CD8-positive, alpha-beta memory T cell (primary cell): ENCODE measurements at regions not wholly inside any gene's neighbourhood (a gene's known extent, or its start where the extent isn't known, plus 50 kb on each side); places are given as distances from the start of the nearest gene placed in this dataset.

Source experiments
- CTCF ChIA-PET: fragments of 350-600 bp; sonication (Branson Sonifier 250); formaldehyde crosslinking; loops from one replicate; lab custom pipeline; 2021; ENCODE audit warnings: antibody characterized with exemption; lab: Charles Lee
- POLR2A ChIA-PET: fragments of 350-600 bp; sonication (Branson Sonifier 250); formaldehyde crosslinking; loops from one replicate; lab custom pipeline; 2021; ENCODE audit warnings: antibody characterized with exemption; lab: Charles Lee
- DNase-seq, 5 donors: peaks; one replicate each; pipeline versions ENCODE4 v3.0.0 to v3.0.0-alpha.2; 2020 to 2022; ENCODE audit warnings: mixed read lengths in 1 of 5
- H3K27ac ChIP-seq: one replicate; pipeline ENCODE4 v1.7.0; 2013; ENCODE audit warnings: low read depth, mild to moderate bottlenecking, low read length, moderate library complexity
- H3K27me3 ChIP-seq: 2 replicates; pipeline ENCODE4 v1.7.0; 2013; ENCODE audit warnings: low read length, mild to moderate bottlenecking; ENCODE audit not compliant: insufficient read depth, poor library complexity, severe bottlenecking
- H3K36me3 ChIP-seq: 2 replicates; pipeline ENCODE4 v1.7.0; 2013; ENCODE audit warnings: mild to moderate bottlenecking, low read length, moderate library complexity; ENCODE audit not compliant: insufficient read depth
- H3K4me1 ChIP-seq: 2 replicates; pipeline ENCODE4 v1.7.0; 2013; ENCODE audit warnings: mild to moderate bottlenecking, low read length, moderate library complexity; ENCODE audit not compliant: insufficient read depth
- H3K4me3 ChIP-seq: 2 replicates; pipeline ENCODE4 v1.7.0; 2013; ENCODE audit warnings: mild to moderate bottlenecking, low read length
- H3K9me3 ChIP-seq: 2 replicates; pipeline ENCODE4 v1.7.0; 2013; ENCODE audit warnings: mild to moderate bottlenecking, low read length
- H3K27ac Mint-ChIP-seq, 8 donors: one replicate each; pipeline ENCODE4 v1.8.0; 2020 to 2021; ENCODE audit warnings: mixed read lengths in 8 of 8, mild to moderate bottlenecking in 6 of 8, inconsistent platforms in 3 of 8, moderate library complexity in 3 of 8
- H3K27me3 Mint-ChIP-seq, 2 donors: one replicate each; pipeline ENCODE4 v1.8.0; 2020 to 2021; ENCODE audit warnings: mixed read lengths in 2 of 2, mild to moderate bottlenecking in 1 of 2, moderate library complexity in 1 of 2
- H3K36me3 Mint-ChIP-seq, 3 donors: one replicate each; pipeline ENCODE4 v1.8.0; 2020 to 2021; ENCODE audit warnings: mixed read lengths in 3 of 3, inconsistent platforms in 1 of 3, mild to moderate bottlenecking in 1 of 3
- H3K4me1 Mint-ChIP-seq, 3 donors: one replicate each; pipeline ENCODE4 v1.8.0; 2020 to 2021; ENCODE audit warnings: mixed read lengths in 3 of 3, inconsistent platforms in 1 of 3, mild to moderate bottlenecking in 1 of 3
- H3K4me3 Mint-ChIP-seq, 7 donors: one replicate each; pipeline ENCODE4 v1.8.0; 2020 to 2021; ENCODE audit warnings: mixed read lengths in 7 of 7, mild to moderate bottlenecking in 6 of 7, moderate library complexity in 4 of 7, inconsistent platforms in 2 of 7
- H3K9me3 Mint-ChIP-seq, 5 donors: one replicate each; pipeline ENCODE4 v1.8.0; 2020 to 2022; ENCODE audit warnings: mixed read lengths in 5 of 5, mild to moderate bottlenecking in 3 of 5, moderate library complexity in 2 of 5, inconsistent platforms in 1 of 5

DNA sequence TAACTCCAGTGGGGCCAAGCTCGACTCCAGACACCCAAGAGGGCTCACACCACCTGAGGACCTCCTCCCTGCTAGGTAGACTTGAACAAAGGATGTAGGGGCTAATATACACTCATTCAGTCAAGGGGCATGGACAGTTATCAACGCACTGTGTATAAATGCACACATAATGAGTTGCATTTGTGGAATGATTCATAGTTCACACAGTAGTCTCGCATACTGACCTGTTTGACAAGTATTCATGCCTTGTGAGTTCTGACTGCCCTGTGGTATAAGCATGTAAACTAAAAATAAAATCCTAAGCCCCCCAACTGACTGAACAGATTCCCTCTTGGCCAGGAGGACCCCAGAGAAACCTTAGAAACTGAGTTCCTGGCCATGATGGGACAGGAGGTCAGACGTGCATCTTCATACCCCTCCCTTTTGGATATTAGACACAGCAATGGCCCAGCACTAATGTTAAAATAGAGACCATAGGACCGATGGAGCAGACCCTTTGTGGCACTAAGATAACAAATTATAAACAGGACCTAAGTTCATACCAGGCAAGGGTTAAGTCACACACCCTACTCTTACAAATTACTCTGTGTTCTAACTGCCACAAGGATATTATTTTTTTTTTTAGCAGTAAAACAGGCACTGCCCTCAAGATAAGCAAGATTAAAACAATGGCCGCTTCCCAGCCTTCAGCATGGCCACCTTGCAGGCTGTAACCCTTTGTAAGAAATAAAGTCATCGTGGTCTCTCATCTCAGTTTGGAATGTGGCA lies 124.4 kb downstream of the TTLL2 start:
- POLR2A ChIA-PET: no interaction called here
- peaks cover 0 to 1% of the 10 kb centered on the region in 2 donors for H3K27me3 Mint-ChIP-seq
- no peak overlapping the region for H3K4me3 ChIP-seq
- no peaks in the 10 kb centered on the region for H3K36me3 Mint-ChIP-seq
- H3K36me3 ChIP-seq: no peaks in the 10 kb centered on the region
- CTCF ChIA-PET: no interaction called here
- no peak for DNase-seq
- H3K4me1 ChIP-seq: no peaks in the 10 kb centered on the region
- no peaks in the 10 kb centered on the region for H3K9me3 Mint-ChIP-seq
- H3K9me3 ChIP-seq: no peaks in the 10 kb centered on the region
- no peak overlapping the region for H3K27ac ChIP-seq
- no peaks in the 10 kb centered on the region for H3K27me3 ChIP-seq
- no peak overlapping the region for H3K27ac Mint-ChIP-seq
- H3K4me3 Mint-ChIP-seq: no peak overlapping the region
- no peaks in the 10 kb centered on the region for H3K4me1 Mint-ChIP-seq

GRCh38 chr6:167450626-167451025 lies 125.7 kb downstream of the TTLL2 start:
- no peaks in the 10 kb centered on the region for H3K9me3 ChIP-seq
- no peaks in the 10 kb centered on the region for H3K36me3 ChIP-seq
- POLR2A ChIA-PET: no interaction called here
- Mint-ChIP-seq H3K27me3 (peaks cover 0 to 1% of the 10 kb centered on the region in 2 donors), H3K27ac (no peak overlapping the region), H3K4me1 (no peaks in the 10 kb centered on the region), H3K36me3 (no peaks in the 10 kb centered on the region), H3K9me3 (no peaks in the 10 kb centered on the region), H3K4me3 (no peak overlapping the region)
- H3K27me3 ChIP-seq: no peaks in the 10 kb centered on the region
- no peak for DNase-seq
- CTCF ChIA-PET: no interaction called here
- no peak overlapping the region for H3K27ac ChIP-seq
- H3K4me3 ChIP-seq: no peak overlapping the region
- H3K4me1 ChIP-seq: no peaks in the 10 kb centered on the region

DNA sequence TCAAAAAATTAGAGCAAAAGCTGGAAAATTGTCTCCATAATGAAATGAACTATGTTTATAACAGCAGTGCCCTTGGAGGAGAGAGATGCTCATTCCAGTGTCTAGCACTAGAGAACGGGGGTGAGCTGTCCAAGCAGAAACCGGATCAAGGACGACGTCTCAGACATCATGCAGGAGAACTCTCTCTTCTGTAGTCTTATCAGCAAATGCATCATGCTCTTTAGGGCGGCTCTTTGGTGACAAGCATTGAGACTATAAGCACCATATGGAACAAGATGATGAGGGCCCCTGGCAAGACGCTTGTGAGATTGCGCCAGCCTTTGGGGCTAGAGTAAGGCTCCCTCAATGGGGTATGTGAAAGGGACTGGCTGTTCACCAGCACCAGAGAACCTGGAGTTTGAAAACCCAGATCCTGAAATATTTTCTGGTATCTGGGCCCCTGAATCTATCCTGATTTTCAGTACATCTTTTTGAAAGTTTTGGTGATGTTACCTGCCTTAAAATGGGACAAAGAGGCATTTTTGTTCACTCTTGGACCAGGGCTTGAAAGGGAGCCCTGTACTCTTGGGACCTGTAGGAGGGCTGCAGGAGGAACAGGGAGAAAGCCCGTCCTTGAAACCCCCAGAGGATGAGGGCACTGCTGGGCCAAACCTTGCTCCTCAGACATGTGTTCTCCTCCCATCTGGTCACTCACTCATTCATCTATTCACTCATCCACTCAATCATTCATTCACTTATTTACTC lies 127.6 kb downstream of the TTLL2 start:
- no peaks in the 10 kb centered on the region for H3K36me3 Mint-ChIP-seq
- H3K27ac Mint-ChIP-seq: no peak overlapping the region
- ChIA-PET CTCF (no interaction called here), POLR2A (no interaction called here)
- Histone ChIP-seq H3K27me3 (no peaks in the 10 kb centered on the region), H3K4me3 (no peak overlapping the region), H3K4me1 (no peaks in the 10 kb centered on the region), H3K9me3 (no peaks in the 10 kb centered on the region), H3K27ac (no peak overlapping the region), H3K36me3 (no peaks in the 10 kb centered on the region)
- H3K4me1 Mint-ChIP-seq: no peaks in the 10 kb centered on the region
- no peak overlapping the region for H3K4me3 Mint-ChIP-seq
- H3K9me3 Mint-ChIP-seq: no peaks in the 10 kb centered on the region
- H3K27me3 Mint-ChIP-seq: peaks cover 3 to 5% of the 10 kb centered on the region in 2 donors
- no peak for DNase-seq

DNA sequence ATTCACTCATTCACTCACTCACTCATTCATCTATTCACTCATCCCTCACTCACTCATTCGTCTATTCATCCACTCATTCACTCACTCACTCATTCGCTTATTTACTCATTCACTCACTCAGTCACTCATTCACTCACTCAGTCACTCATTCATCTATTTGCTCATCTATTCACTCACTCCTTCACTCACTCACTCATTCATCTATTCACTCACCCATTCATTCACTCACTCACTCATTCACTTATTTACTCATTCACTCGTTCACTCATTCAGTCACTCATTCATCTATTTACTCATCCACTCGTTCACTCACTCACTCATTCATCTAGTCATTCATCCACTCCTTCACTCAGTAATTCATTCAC lies 128.2 kb downstream of the TTLL2 start:
- no peaks in the 10 kb centered on the region for H3K9me3 ChIP-seq
- no peaks in the 10 kb centered on the region for H3K36me3 ChIP-seq
- no peak overlapping the region for H3K27ac ChIP-seq
- H3K27me3 ChIP-seq: no peaks in the 10 kb centered on the region
- DNase-seq: no peak
- no peaks in the 10 kb centered on the region for H3K36me3 Mint-ChIP-seq
- no peak overlapping the region for H3K4me3 Mint-ChIP-seq
- ChIA-PET POLR2A (no interaction called here), CTCF (no interaction called here)
- no peak overlapping the region for H3K4me3 ChIP-seq
- H3K4me1 Mint-ChIP-seq: no peaks in the 10 kb centered on the region
- H3K9me3 Mint-ChIP-seq: no peaks in the 10 kb centered on the region
- no peak overlapping the region for H3K27ac Mint-ChIP-seq
- H3K27me3 Mint-ChIP-seq: peaks cover 5 to 7% of the 10 kb centered on the region in 2 donors
- H3K4me1 ChIP-seq: no peaks in the 10 kb centered on the region

GRCh38 chr6:167454003-167454402 lies 129.1 kb downstream of the TTLL2 start:
- Histone ChIP-seq H3K4me1 (no peaks in the 10 kb centered on the region), H3K4me3 (no peak overlapping the region), H3K36me3 (no peaks in the 10 kb centered on the region), H3K9me3 (no peaks in the 10 kb centered on the region), H3K27me3 (no peaks in the 10 kb centered on the region), H3K27ac (no peak overlapping the region)
- no peak overlapping the region for H3K4me3 Mint-ChIP-seq
- H3K27me3 Mint-ChIP-seq: peaks cover 3 to 13% of the 10 kb centered on the region in 2 donors
- CTCF ChIA-PET: no interaction called here
- no peak overlapping the region for H3K27ac Mint-ChIP-seq
- POLR2A ChIA-PET: no interaction called here
- no peaks in the 10 kb centered on the region for H3K9me3 Mint-ChIP-seq
- DNase-seq: no peak
- no peaks in the 10 kb centered on the region for H3K36me3 Mint-ChIP-seq
- H3K4me1 Mint-ChIP-seq: no peaks in the 10 kb centered on the region

- Histone ChIP-seq H3K36me3 (no peaks in the 10 kb centered on the region), H3K9me3 (no peaks in the 10 kb centered on the region), H3K4me1 (no peaks in the 10 kb centered on the region), H3K27ac (no peak overlapping the region), H3K4me3 (no peak overlapping the region), H3K27me3 (no peaks in the 10 kb centered on the region)
- H3K27me3 Mint-ChIP-seq: peaks cover 9 to 23% of the 10 kb centered on the region in 2 donors
- CTCF ChIA-PET: no interaction called here
- no peaks in the 10 kb centered on the region for H3K9me3 Mint-ChIP-seq
- no peak for DNase-seq
- POLR2A ChIA-PET: no interaction called here
- no peak overlapping the region for H3K27ac Mint-ChIP-seq
- H3K36me3 Mint-ChIP-seq: no peaks in the 10 kb centered on the region
- no peaks in the 10 kb centered on the region for H3K4me1 Mint-ChIP-seq
- no peak overlapping the region for H3K4me3 Mint-ChIP-seq
These were observed 130.5 kb downstream of the TTLL2 start for GRCh38 chr6:167455371-167455770.

DNA sequence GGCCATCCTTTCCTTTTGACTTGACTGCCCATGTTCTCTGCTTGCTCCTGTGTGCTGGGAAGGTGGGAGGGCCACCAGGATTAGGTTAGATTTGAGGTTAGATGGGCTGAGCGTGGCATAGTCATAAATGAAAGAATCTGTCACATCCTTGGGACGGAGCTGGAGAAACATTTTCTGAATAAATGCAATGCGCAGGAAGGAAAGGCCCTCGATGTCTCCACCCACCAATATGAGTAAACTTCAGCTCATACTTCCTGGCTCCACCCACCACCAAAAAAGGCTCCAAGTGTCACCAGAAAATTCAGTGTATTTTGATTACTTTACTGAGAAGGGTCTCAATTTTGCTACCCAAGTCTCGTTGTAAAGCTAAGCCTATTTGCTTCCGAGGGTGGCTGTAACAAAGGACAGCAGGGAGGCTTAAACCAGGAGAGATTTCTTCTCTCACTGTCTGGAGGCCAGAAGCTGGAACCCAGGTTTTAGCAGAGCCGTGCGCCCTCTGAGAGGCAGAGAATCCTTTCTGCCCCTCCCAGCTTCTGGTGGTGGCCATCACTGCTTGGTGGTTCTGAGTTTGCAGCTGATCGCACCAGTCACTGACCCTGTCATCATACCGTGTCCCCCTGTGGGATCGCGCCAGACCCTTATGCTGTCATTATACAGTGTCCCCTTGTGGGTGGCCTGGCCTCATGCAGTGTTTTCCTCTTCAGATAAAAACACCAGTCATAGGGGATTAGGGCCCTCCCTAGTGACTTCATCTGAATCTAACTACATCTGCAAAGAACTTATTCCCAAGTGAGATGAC lies 137.8 kb downstream of the TTLL2 start:
- Histone ChIP-seq H3K27ac (no peak overlapping the region), H3K36me3 (no peaks in the 10 kb centered on the region), H3K9me3 (no peaks in the 10 kb centered on the region), H3K4me3 (no peak overlapping the region), H3K27me3 (no peaks in the 10 kb centered on the region), H3K4me1 (no peaks in the 10 kb centered on the region)
- Mint-ChIP-seq H3K9me3 (peaks cover 0 to 2% (median 0%) of the 10 kb centered on the region in 5 donors), H3K36me3 (no peaks in the 10 kb centered on the region), H3K4me1 (no peaks in the 10 kb centered on the region), H3K27ac (no peak overlapping the region), H3K27me3 (peaks cover 8 to 33% of the 10 kb centered on the region in 2 donors), H3K4me3 (no peak overlapping the region)
- ChIA-PET POLR2A (no interaction called here), CTCF (no interaction called here)
- DNase-seq: no peak

DNA sequence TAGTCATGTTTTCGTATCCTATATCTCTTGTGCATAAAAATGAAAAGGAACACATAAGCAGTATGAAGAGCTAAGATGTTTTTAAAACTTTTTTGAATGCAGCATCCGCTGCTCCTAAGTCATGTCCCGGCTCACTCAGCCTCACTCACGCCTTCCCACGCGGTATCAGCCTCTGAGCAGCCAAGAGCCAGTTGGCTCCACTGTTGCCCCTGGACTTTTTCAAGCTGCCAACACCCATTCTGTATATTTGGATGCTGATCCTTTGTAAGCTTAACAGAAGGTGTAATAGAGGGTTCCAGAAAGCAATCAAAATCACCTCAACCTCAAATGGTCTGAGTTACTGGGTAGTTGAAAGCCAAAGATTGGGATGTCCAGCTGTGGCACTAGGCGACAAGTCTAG lies 139.3 kb downstream of the TTLL2 start:
- H3K4me3 ChIP-seq: no peak overlapping the region
- no peak for DNase-seq
- peaks cover 5 to 24% of the 10 kb centered on the region in 2 donors for H3K27me3 Mint-ChIP-seq
- H3K27ac ChIP-seq: no peak overlapping the region
- H3K36me3 Mint-ChIP-seq: no peaks in the 10 kb centered on the region
- H3K9me3 ChIP-seq: no peaks in the 10 kb centered on the region
- H3K36me3 ChIP-seq: no peaks in the 10 kb centered on the region
- no peak overlapping the region for H3K4me3 Mint-ChIP-seq
- CTCF ChIA-PET: no interaction called here
- POLR2A ChIA-PET: no interaction called here
- peaks cover 0 to 2% (median 0%) of the 10 kb centered on the region in 5 donors for H3K9me3 Mint-ChIP-seq
- H3K27me3 ChIP-seq: no peaks in the 10 kb centered on the region
- no peaks in the 10 kb centered on the region for H3K4me1 ChIP-seq
- no peak overlapping the region for H3K27ac Mint-ChIP-seq
- peaks cover 0 to 7% (median 0%) of the 10 kb centered on the region in 3 donors for H3K4me1 Mint-ChIP-seq
